Fibroblast of lung (primary cell): ENCODE measurements at regions not wholly inside any gene's neighbourhood (a gene's known extent, or its start where the extent isn't known, plus 50 kb on each side); places are given as distances from the start of the nearest gene placed in this dataset.

Experiments used
- DNase-seq, 2 donors: peaks; one replicate each; pipeline versions ENCODE4 v3.0.0 to v3.0.0-alpha.2; 2010; ENCODE audit warnings: low read depth in 2 of 2
- H2AFZ ChIP-seq: 2 replicates; pipeline ENCODE4 v1.5.1; 2012; ENCODE audit warnings: low read length, control low read depth, inconsistent platforms
- H3K27ac ChIP-seq: 2 replicates; pipeline ENCODE4 v1.5.1; 2011; ENCODE audit warnings: low read length, control low read depth; ENCODE audit not compliant: insufficient read depth
- H3K27me3 ChIP-seq: 2 replicates; pipeline ENCODE4 v1.5.1; 2011; ENCODE audit warnings: mild to moderate bottlenecking, low read length; ENCODE audit not compliant: control insufficient read depth, insufficient read depth
- H3K36me3 ChIP-seq: 2 replicates; pipeline ENCODE4 v1.5.1; 2011; ENCODE audit warnings: low read length; ENCODE audit not compliant: control insufficient read depth, insufficient read depth
- H3K4me1 ChIP-seq: 2 replicates; pipeline ENCODE4 v1.5.1; 2011; ENCODE audit warnings: low read length; ENCODE audit not compliant: control insufficient read depth, insufficient read depth; ENCODE audit errors: extremely low read depth
- H3K4me2 ChIP-seq: 2 replicates; pipeline ENCODE4 v1.5.1; 2011; ENCODE audit warnings: low read length, control low read depth; ENCODE audit not compliant: insufficient read depth; ENCODE audit errors: extremely low read depth
- H3K4me3 ChIP-seq, 4 experiments: fragments of 200-600 bp in 1 of 4; sonication (generic) in 1 of 4; replicated peaks in 1 of 4; 2 replicates each; pipeline ENCODE4 v1.5.1; 2011 to 2016; ENCODE audit warnings: low read length in 4 of 4, low read depth in 3 of 4, mild to moderate bottlenecking in 3 of 4, control low read depth in 2 of 4, inconsistent platforms in 1 of 4, mixed read lengths in 1 of 4; ENCODE audit not compliant: insufficient read depth in 1 of 4; ENCODE audit errors: control extremely low read depth in 1 of 4
- H3K79me2 ChIP-seq: 2 replicates; pipeline ENCODE4 v1.5.1; 2012; ENCODE audit warnings: mild to moderate bottlenecking, low read length, inconsistent platforms; ENCODE audit not compliant: control insufficient read depth, insufficient read depth
- H3K9ac ChIP-seq: 2 replicates; pipeline ENCODE4 v1.5.1; 2011; ENCODE audit warnings: mild to moderate bottlenecking, low read length, control low read depth; ENCODE audit not compliant: insufficient read depth
- H3K9me3 ChIP-seq: 2 replicates; pipeline ENCODE4 v1.5.1; 2012; ENCODE audit warnings: low read depth, low read length; ENCODE audit not compliant: control insufficient read depth, insufficient read depth
- H4K20me1 ChIP-seq: 2 replicates; pipeline ENCODE4 v1.5.1; 2011; ENCODE audit warnings: low read length; ENCODE audit not compliant: control insufficient read depth, insufficient read depth; ENCODE audit errors: extremely low read depth
- CTCF ChIP-seq, 2 donors: IDR thresholded peaks in 1 of 2; conservative IDR thresholded peaks in 1 of 2; 1 replicate in 1 of 2; 2 replicates in 1 of 2; pipeline ENCODE4 v1.5.1; 2011 to 2012; ENCODE audit warnings: low read length in 2 of 2, control low read depth in 1 of 2, inconsistent platforms in 1 of 2, low read depth in 1 of 2, mild to moderate bottlenecking in 1 of 2
- EZH2 ChIP-seq: IDR thresholded peaks from 2 replicates; pipeline ENCODE4 v1.5.1; 2012; ENCODE audit warnings: low read length, control low read depth, mild to moderate bottlenecking; ENCODE audit errors: missing control alignments

- H3K9ac ChIP-seq = no peak overlapping the region
- TF ChIP-seq CTCF (conservative IDR thresholded peaks at IDR 0.05 in 1 of 2, IDR thresholded peaks at IDR 0.05 in 1 of 2; ENCODE audit: low read depth in 1 of 2, low read length in 2 of 2) (no peak), EZH2 (no peak)
These were observed 113.0 kb upstream of the RAP1B start for GRCh38 chr12:68497702-68498101.

GRCh38 chr12:68498736-68499135 is 112.0 kb upstream of the RAP1B start:
- Histone ChIP-seq H3K9ac (no peak overlapping the region), H3K4me2 (no peak overlapping the region), H3K4me1 (no peaks in the 10 kb centered on the region), H3K27ac (no peak overlapping the region), H3K9me3 (no peaks in the 10 kb centered on the region), H3K79me2 (no peaks in the 10 kb centered on the region), H3K4me3 (no peak overlapping the region), H3K36me3 (no peaks in the 10 kb centered on the region), H4K20me1 (no peaks in the 10 kb centered on the region), H2AFZ (no peak overlapping the region), H3K27me3 (peaks cover 2% of the 10 kb centered on the region)
- no peak for DNase-seq
- TF ChIP-seq CTCF (conservative IDR thresholded peaks at IDR 0.05 in 1 of 2, IDR thresholded peaks at IDR 0.05 in 1 of 2; ENCODE audit: low read depth in 1 of 2, low read length in 2 of 2) = no peak
- no peak for TF ChIP-seq EZH2

More at GRCh38 chr12:68497702-68498101, 113.0 kb upstream of the RAP1B start:
- Histone ChIP-seq H4K20me1 (no peaks in the 10 kb centered on the region), H3K27ac (no peak overlapping the region), H3K27me3 (peaks cover 2% of the 10 kb centered on the region), H3K4me3 (no peak overlapping the region), H3K79me2 (no peaks in the 10 kb centered on the region), H3K4me2 (no peak overlapping the region), H3K9me3 (no peaks in the 10 kb centered on the region), H2AFZ (no peak overlapping the region), H3K4me1 (no peaks in the 10 kb centered on the region), H3K36me3 (no peaks in the 10 kb centered on the region)
- DNase-seq = peak; percentile 67 to 100

- Histone ChIP-seq H2AFZ (no peak overlapping the region), H3K9ac (no peak overlapping the region), H3K27me3 (peaks cover 2% of the 10 kb centered on the region), H3K9me3 (no peaks in the 10 kb centered on the region), H3K36me3 (no peaks in the 10 kb centered on the region), H3K4me3 (no peak overlapping the region), H3K4me2 (no peak overlapping the region), H4K20me1 (no peaks in the 10 kb centered on the region), H3K79me2 (no peaks in the 10 kb centered on the region), H3K27ac (no peak overlapping the region), H3K4me1 (no peaks in the 10 kb centered on the region)
- no peak for TF ChIP-seq CTCF (conservative IDR thresholded peaks at IDR 0.05 in 1 of 2, IDR thresholded peaks at IDR 0.05 in 1 of 2; ENCODE audit: low read depth in 1 of 2, low read length in 2 of 2)
- no peak for TF ChIP-seq EZH2
- DNase-seq = peak in 1 of 2 donors; percentile 51
These were observed 111.1 kb upstream of the RAP1B start for GRCh38 chr12:68499616-68500015.
